GDM1 (cell line): ENCODE measurements at regions not wholly inside any gene's neighbourhood (a gene's known extent, or its start where the extent isn't known, plus 50 kb on each side); places are given as distances from the start of the nearest gene placed in this dataset.

Experiments used
- DNase-seq: peaks from one replicate; lab custom pipeline; 2025; lab: John Stamatoyannopoulos, UW

DNA sequence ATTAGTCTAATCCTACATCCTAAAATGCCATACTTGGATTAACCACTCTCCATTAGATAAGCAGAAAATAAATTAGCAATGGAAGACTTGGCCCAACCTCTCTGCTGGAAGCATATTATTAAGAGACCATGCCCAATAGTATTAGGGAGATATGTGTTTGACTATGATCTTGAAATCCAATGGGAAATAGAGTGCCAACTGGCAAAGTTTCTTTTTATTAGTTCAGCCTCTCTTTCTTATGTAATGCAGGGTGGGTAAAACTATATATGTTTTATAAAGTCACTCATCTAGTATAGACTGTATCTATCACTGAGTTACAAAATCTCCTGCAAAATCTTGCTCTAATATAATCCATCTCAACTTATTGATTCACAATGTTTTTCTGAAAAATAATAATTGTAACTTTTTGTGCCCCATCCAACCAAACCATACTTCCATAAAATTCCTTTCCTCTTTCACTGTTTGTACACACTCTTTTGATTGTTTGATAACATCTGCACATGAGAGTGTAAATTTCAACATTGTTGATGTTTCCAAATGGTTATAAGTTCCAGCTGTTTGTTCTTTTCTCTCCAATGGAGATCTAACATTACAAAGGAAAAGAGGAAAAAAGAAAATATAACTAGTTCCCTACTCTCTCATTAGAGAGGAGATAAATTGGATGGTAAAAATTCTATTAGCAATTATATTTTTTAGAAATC, 408.1 kb upstream of the ADGRL2 start:
- DNase-seq, result no peak

GRCh38 chr1:81391125-81391828, 409.5 kb upstream of the ADGRL2 start:
- no peak for DNase-seq

- DNase-seq, result no peak
Observed at GRCh38 chr1:81388435-81388834, 412.3 kb upstream of the ADGRL2 start.

DNA sequence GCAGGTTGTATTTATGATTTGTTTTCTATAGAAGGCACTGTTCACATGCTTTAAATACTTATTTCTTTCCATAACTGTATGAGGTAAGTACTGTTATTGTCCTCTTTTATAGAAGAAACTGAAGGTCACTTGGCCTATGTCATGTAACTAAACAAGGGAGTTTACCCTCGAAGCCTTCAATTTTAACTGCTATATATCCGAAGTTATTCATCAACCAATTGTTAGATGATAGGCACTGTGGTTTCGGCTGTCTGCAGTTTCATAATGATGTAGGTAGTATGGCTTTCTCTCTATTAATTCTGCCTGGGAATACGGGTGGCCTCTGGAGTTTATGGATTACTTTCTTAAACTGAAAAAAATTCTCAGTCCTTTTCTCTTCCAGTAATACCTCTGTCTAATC, 413.3 kb upstream of the ADGRL2 start:
- DNase-seq, result no peak

DNA sequence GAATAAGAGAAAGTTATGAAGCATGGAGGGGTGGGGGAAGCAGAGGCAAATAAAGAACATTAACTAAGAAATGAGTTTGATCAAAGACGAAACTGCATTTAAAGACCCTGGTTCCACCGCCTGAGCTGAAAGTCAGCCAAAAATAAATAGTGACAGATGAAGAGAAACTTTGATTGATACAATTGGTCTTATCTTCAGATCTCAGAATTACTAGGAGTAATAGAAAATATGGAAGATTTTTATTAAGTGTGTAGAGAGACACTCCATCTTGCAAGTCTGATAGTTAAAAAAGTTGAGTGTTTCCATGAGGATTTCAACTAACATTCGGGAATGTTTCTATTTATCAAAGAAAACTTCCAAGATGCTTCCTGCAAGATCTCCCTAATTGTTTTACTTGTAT, 418.2 kb upstream of the ADGRL2 start:
- no peak for DNase-seq

- DNase-seq, result no peak
Observed at GRCh38 chr1:81381881-81382280, 418.9 kb upstream of the ADGRL2 start.

DNA sequence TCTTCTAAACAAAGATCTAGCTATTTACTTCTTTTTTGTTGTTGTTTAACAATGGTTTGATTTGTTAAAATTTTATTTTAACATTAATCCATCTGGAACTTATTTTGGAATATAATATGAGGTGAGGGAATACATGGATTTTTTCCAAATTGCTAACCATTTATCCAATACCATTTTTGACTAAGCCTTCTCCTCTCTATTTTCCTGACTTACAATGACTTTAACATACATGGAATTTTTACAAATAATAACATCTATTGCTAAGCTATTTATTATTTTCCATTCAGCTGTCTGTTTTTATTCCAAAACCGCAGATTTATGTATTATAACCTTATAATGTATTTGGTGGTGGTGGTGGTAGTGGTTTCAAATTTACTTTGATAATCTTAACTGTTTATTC, 420.3 kb upstream of the ADGRL2 start:
- no peak for DNase-seq

DNA sequence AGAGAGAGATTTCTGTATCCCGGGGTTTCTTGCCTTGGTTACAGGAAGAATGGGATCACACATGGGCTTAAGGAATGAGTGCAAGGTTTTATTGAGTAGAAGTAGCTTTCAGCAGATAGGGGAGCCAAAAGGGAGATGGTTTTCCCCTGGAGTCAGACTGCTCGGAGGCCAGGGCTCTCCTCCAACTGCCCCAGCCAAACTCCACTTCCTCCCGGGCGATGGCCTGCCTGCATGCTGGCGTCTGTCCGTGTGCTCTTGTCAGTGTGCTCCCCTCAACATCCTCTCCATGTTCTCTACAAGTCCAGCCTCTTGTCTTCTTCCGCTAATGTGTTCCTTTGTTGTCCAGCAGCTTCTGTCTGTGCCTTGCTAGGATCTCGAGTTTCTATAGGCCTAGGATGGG, 421.3 kb upstream of the ADGRL2 start:
- no peak for DNase-seq

GRCh38 chr1:81377406-81377805, 423.3 kb upstream of the ADGRL2 start:
- no peak for DNase-seq

- no peak for DNase-seq
Observed at GRCh38 chr1:81375884-81376548, 424.7 kb upstream of the ADGRL2 start.

DNA sequence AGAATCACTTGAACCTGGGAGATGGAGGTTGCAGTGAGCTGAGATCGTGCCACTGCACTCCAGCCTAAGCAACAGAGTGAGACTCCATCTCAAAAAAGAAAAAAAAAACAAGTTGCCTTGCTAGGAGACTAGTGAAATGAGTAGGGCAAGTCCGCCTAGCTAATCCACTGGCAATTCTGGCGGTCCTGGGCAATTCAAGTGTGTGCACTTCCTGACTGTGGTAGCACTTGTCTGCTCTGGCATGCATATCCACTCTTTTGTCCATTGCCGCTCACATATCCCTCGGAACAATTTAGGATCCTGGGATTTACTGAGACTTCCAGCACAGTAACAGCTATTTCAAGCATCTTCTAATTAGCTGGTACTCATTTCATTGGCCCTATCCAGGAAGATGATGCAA, 426.3 kb upstream of the ADGRL2 start:
- no peak for DNase-seq

- DNase-seq, result no peak
Observed at GRCh38 chr1:81371864-81372263, 428.9 kb upstream of the ADGRL2 start.

DNA sequence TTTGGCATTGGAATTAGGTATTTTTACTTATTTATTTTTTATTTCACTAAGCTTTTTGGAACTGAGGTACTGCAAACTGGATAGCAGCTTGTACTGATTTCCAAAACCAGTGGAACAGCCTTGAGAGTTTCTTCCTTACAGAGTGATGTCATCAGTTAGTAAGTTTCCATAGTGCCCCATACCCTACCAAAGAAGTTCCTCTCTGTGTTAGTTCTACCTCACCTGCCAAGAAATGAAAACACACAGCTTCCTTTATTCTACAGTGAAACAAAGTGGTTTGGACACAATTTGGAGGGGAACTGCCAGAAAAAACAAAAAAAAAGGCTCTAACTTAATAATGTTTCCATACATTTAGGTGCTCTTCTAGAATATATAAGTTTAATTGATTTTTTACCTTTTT, 430.9 kb upstream of the ADGRL2 start:
- no peak for DNase-seq

- no peak for DNase-seq
Observed at GRCh38 chr1:81366173-81366572, 434.6 kb upstream of the ADGRL2 start.

DNA sequence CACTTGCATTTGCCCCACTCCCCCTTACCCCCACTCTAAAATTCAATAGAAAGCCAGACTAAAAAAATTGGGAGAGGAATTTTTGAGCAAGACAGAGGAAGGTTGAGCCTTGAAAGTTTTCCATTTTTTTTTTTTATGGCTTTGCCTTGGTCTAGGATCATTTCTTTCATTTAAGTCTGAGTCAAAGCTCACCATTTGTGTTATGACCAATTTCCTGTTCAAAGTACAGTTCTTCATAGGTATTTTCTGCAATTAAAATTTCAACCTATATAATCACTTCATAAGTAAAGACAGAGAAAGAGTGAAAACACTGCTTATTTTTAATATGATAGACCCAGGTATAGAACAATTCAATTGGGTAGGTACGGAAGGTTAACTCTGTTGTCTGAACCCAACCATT, 436.6 kb upstream of the ADGRL2 start:
- DNase-seq, result no peak

DNA sequence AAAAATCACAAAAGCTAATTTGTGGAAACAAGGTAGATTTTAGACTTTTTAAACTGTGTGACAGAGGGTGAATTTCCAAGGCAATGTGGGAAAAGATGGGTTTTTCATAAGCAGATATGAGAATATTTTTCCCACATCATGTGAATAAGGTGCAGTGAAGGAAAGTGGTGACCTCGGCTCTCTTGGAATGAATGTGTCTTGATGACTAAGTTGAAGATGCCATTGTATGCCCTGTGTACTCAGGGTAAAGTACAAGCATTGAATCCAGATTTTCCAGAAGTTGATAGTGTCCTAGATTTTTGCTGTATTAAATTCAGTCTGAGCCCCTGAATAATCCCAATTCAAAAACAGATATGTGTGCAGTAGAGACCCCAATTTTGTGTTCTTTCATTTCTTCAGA, 442.6 kb upstream of the ADGRL2 start:
- no peak for DNase-seq

GRCh38 chr1:81351864-81352263, 448.9 kb upstream of the ADGRL2 start:
- no peak for DNase-seq

DNA sequence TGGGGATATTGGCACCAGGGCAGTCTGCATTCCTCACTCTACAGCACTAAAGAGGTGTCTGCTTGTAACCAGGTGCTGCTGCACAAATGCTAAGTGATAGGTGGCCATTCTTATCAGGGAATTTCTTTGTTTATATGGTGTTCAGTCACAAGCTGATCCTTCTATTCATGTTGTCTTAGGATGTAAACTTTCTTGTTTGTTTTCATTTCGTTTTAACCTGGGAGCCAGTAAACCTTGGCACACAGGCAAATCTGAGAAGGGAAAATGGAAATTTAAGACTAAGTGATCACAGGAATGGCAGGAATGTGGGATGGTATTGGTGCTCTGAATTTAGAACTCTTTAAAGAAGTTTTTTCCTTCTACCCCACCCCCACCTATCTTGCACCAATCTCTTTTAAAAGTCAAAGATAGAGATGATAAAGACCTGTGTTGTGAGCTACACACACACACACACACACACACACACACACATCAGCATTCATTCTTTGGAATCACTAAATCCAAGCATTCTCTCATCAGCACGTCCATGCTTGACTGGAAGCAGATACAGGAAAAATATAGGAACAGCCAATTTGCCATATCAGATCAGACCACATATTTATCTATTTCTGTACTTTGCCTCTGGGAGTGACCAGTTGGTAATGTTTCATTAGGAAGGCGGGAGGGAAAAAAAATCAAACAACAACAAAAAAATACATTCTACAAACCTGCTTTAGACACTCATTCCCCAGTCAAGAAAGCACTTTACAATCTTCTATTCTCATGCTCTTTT, 451.4 kb upstream of the ADGRL2 start:
- no peak for DNase-seq

- DNase-seq, result no peak
Observed at GRCh38 chr1:81345110-81345509, 455.6 kb upstream of the ADGRL2 start.

DNA sequence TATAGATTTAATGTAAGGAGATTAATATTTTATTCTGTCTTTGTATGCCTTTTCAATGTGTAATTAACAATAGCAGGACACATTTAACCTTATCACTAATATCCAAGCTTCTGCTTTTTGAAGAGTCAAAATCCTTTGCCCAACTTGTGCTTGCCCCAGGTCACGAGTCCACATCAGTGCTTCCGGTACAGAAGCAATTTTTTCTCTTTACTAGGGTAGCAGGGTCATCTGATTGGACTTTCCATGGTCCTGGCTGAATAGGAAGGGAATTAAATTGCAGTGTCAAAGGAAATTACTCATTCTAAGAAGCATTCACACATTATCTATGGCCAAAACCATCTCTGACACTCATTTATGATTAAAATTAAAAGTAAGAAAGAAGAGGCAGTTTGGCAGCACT, 460.5 kb upstream of the ADGRL2 start:
- DNase-seq, result no peak

DNA sequence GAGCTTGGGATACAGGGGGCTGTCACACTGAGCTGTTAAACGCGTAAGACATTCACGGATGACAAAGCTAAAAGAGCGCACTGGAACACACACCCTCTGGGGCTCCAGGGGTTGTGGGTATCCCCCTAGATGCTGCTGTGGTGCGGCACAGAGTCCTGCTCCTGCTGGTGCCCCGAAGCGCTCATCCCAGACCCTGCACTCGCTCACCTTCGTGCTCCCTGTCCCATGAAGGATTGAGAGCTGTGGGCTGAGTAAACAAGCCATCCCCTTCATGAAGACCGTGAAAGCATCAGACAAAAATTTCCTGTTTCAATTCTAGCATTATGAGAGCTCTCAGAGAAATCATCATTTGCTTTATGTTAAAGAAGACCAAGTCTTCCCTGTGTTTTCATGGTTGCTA, 463.5 kb upstream of the ADGRL2 start:
- no peak for DNase-seq

- DNase-seq, result no peak
Observed at GRCh38 chr1:81335876-81336275, 464.9 kb upstream of the ADGRL2 start.

GRCh38 chr1:81330521-81330920, 470.2 kb upstream of the ADGRL2 start:
- DNase-seq, result no peak
